Right cardiac atrium (tissue), 5 donors: ENCODE measurements at regions not wholly inside any gene's neighbourhood (a gene's known extent, or its start where the extent isn't known, plus 50 kb on each side); places are given as distances from the start of the nearest gene placed in this dataset.

Experiments
- ATAC-seq, 2 donors: fragments of 200-7000 bp; cut with Tn5 transposase; one replicate each; pipeline versions ENCODE4 v1.8.0 to v1.9.1; 2020; ENCODE audit warnings: moderate library complexity in 2 of 2, mild to moderate bottlenecking in 1 of 2
- DNase-seq, 3 donors: peaks; one replicate each; pipeline ENCODE4 v3.0.0-alpha.2; 2020
- H3K27ac ChIP-seq: one replicate; pipeline ENCODE4 v1.5.1; 2013; ENCODE audit warnings: mild to moderate bottlenecking, low read length, control low read depth, moderate library complexity
- H3K27me3 ChIP-seq: one replicate; pipeline ENCODE4 v1.6.1; 2013; ENCODE audit not compliant: control insufficient read depth, insufficient read depth
- H3K4me1 ChIP-seq: one replicate; pipeline ENCODE4 v1.6.1; 2013; ENCODE audit warnings: low read length; ENCODE audit not compliant: control insufficient read depth, insufficient read depth
- H3K4me3 ChIP-seq: one replicate; pipeline ENCODE4 v1.5.1; 2013; ENCODE audit warnings: low read length, control low read depth
- H3K9me3 ChIP-seq: one replicate; pipeline ENCODE4 v1.6.1; 2013; ENCODE audit warnings: low read length; ENCODE audit not compliant: control insufficient read depth
- WGBS: extraction: QIAGEN DNeasy Blood & Tissue Kit; methylation state at CpG from one replicate; pipeline ENCODE4 v1.1.7; 2013; 5-methylcytosine and 5-hydroxymethylcytosine counted together
- intact Hi-C, 4 donors: fragments of 100-400 bp; cut with DNase I; formaldehyde crosslinking; loops; one replicate each; pipeline versions ENCODE4 v1.11.0 to v1.14.0; 2022 to 2023
- donor health status: healthy with polysubstance abuse.
- donor health status: DM: no; HTN: yes; CAD: no.
- donor health status: DM: no; HTN: no; CAD: no.
- donor health status: DM: no; HTN: yes; CAD: no; lungs with severe emphysema.
- donor health status: DM: yes; HTN: yes; CAD: no.

DNA sequence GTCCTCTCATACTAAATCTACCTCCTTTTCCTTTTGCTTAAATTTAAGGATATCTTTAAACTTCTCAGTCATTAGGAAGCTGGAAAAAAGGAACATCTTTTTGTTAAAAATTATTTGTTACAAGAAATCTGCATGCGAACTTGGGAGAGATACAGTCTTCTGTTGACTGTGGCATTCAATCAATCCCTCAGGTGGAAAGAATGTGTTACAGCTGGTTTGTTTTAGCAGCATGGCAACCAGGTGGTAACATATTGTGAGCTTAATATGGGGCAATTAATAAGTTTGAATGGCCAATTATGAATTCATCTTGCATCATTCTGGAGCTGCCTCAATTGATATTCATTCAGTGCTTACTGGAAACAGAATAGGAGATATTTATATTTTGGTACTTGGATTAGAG, 135.0 kb downstream of the GC start:
- H3K9me3 ChIP-seq: no peaks in the 10 kb centered on the region
- intact Hi-C loops: no loop called here
- no peak for ATAC-seq
- no peaks in the 10 kb centered on the region for H3K27me3 ChIP-seq
- no peak overlapping the region for H3K27ac ChIP-seq
- no peaks in the 10 kb centered on the region for H3K4me1 ChIP-seq
- DNase-seq: no peak
- no peak overlapping the region for H3K4me3 ChIP-seq
- 50% methylated on average over 1 of the region's 1 CpG for WGBS

DNA sequence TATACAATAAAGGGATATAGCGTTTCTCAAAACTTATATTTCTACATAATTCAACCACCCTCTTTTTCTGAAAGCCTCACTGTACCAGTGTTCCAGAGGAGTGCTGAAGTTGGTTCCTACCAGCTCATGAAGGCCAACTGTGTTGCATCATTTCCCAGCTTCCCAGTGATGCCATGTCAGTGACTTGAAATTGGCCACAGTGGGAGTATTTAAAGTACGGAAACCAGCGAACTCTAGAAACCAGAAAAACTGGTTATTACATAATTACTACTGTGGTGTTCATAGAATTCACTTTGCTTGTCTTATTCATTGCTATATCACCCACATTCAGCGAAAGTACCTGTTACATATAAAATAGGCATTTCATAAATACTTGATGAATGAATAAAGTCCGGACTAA, 135.4 kb downstream of the GC start:
- WGBS: 71% methylated on average over 5 of the region's 5 CpGs
- H3K4me1 ChIP-seq: no peaks in the 10 kb centered on the region
- no peak overlapping the region for H3K4me3 ChIP-seq
- H3K9me3 ChIP-seq: no peaks in the 10 kb centered on the region
- intact Hi-C loops: no loop called here
- DNase-seq (no peak), ATAC-seq (no peak)
- H3K27me3 ChIP-seq: no peaks in the 10 kb centered on the region
- H3K27ac ChIP-seq: no peak overlapping the region

DNA sequence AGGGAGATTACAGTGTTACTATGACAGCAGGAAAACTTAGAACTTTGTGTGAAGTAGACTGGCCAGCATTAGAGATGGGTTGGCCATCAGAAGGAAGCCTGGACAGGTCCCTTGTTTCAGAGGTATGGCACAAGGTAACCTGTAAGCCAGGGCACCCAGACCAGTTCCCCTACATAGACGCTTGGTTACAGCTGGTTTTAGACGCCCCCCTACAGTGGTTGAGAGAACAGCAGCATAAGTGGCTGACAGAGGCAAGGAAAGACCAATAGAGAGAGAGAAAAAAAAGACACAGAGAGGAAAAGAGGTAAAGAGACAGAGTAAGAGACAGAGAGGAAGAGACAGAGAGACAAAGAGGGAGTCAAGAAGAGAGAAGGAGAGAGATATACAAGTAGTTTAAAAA, 144.5 kb downstream of the GC start:
- H3K9me3 ChIP-seq: no peaks in the 10 kb centered on the region
- ATAC-seq: no peak

DNA sequence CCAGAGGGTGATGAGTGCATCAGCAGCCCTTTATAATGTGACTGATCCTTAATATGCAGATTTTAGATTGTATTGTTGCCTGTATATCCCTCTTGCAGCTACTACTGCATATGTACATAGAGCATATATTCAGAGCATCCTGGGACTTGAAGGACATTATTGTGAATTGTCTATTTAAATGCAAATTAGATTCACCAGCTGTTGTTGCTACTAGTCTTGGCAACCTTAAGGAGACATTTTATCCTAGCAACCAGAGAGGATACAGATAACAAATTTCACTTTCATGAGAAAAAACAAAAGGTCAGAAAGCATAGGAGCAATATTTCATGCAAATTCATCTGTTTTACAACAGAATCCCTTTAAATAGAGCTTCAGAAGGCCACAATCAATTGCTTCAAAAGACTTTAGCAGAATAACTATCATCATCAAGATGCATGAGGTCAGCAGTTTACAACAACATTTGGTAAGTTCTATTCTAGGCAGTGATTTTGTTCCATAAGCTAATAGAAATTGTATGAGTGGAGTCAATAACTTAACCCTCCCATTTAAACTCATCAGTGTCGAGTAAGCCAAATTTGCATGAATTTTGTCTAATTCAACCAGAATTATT, 148.6 kb downstream of the GC start:
- 42% methylated on average over 1 of the region's 1 CpG for WGBS
- no peak overlapping the region for H3K27ac ChIP-seq
- intact Hi-C loops: no loop called here
- DNase-seq: no peak
- no peaks in the 10 kb centered on the region for H3K27me3 ChIP-seq
- ATAC-seq: no peak
- no peak overlapping the region for H3K4me3 ChIP-seq
- H3K4me1 ChIP-seq: no peaks in the 10 kb centered on the region
- no peaks in the 10 kb centered on the region for H3K9me3 ChIP-seq

More for the DNA sequence above, 144.5 kb downstream of the GC start:
- Histone ChIP-seq H3K4me3 (no peak overlapping the region), H3K4me1 (no peaks in the 10 kb centered on the region), H3K27ac (no peak overlapping the region), H3K27me3 (no peaks in the 10 kb centered on the region)
- intact Hi-C loops: no loop called here
- no peak for DNase-seq
- whole genome bisulfite sequencing: 75% methylated on average over 2 of the region's 2 CpGs

DNA sequence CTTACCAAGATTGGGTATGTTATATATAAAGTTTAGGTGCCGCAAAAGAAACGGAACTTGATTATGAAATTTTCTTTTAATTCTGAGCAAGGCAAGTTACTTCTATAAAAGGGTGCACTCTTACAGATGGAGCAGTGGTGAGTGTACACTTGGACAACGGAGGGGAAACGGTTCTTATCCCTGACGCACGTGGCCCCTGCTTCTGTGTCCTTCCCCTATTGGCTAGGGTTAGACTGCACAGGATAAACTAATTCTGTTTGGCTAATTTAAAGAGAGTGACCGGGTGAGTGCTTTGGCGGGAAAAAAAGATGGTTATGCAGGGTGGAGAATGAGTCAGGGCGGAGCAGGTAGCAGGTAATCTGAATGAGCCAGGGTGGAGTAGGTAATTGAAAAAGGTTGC, 149.5 kb downstream of the GC start:
- DNase-seq (no peak), ATAC-seq (no peak)
- Histone ChIP-seq H3K9me3 (no peaks in the 10 kb centered on the region), H3K4me3 (no peak overlapping the region), H3K4me1 (no peaks in the 10 kb centered on the region), H3K27me3 (no peaks in the 10 kb centered on the region), H3K27ac (no peak overlapping the region)
- intact Hi-C loops: no loop called here
- WGBS: 93% methylated on average over 9 of the region's 9 CpGs

DNA sequence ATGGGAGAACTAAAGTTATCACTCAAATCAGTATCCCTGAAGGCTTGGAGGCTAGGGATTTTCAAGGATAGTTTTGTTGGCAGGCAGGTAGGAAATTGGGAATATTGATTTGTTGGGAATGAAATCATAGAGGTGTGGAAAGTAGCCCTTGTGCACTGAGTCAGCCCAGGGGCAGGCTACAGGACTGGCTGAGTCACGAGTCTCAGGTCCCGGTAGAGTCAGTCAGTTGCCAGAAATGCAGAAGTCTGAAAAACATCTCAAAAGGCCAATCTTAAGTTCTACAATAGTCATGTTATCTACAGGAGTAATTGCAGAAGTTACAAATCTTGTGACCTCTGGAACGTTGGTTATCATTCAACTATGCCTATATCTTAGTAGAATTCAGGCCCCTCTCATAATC, 153.1 kb downstream of the GC start:
- no peaks in the 10 kb centered on the region for H3K9me3 ChIP-seq
- WGBS: 36% methylated on average over 3 of the region's 3 CpGs
- no peak overlapping the region for H3K27ac ChIP-seq
- no peak for ATAC-seq
- H3K4me1 ChIP-seq: no peaks in the 10 kb centered on the region
- no peak for DNase-seq
- no peaks in the 10 kb centered on the region for H3K27me3 ChIP-seq
- intact Hi-C loops: no loop called here
- no peak overlapping the region for H3K4me3 ChIP-seq

DNA sequence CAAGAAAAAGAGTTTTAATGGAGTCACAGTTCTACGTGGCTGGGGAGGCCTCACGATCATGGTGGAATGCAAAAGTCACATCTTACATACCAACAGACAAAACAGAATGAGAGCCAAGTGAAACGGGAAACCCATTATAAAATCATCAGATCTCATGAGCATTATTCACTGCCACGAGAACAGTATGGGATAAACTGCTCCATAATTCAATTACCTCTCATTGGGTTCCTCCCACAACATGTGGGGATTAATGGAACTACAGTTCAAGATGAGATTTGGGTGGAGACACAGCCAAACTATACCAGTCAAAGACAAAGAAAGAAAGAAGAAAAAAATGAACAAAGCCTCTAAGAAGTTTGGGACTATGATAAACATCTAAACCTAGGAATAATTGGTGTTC, 158.9 kb downstream of the GC start:
- H3K4me1 ChIP-seq: no peaks in the 10 kb centered on the region
- no peak for DNase-seq
- intact Hi-C loops: no loop called here
- WGBS: 77% methylated on average over 4 of the region's 4 CpGs
- no peak overlapping the region for H3K4me3 ChIP-seq
- H3K9me3 ChIP-seq: no peaks in the 10 kb centered on the region
- no peak for ATAC-seq
- no peaks in the 10 kb centered on the region for H3K27me3 ChIP-seq
- H3K27ac ChIP-seq: no peak overlapping the region
